NOMO-1 treated with DMSO at 0.1 percent for 48 hours (cell line): ENCODE measurements at regions not wholly inside any gene's neighbourhood (a gene's known extent, or its start where the extent isn't known, plus 50 kb on each side); places are given as distances from the start of the nearest gene placed in this dataset.

ENCODE experiments used
- DNase-seq: peaks from one replicate; lab custom pipeline; 2025; ENCODE audit not compliant: unreplicated experiment; lab: John Stamatoyannopoulos, UW

- DNase-seq, result peak; percentile 56
Measured at GRCh38 chr12:102781117-102781516, 135.9 kb downstream of the PAH start.

GRCh38 chr12:102776041-102776440, 141.0 kb downstream of the PAH start:
- DNase-seq, result no peak

- peak; percentile 68 for DNase-seq
Measured at GRCh38 chr12:102769323-102769916, 147.6 kb downstream of the PAH start.

GRCh38 chr12:102766961-102767360, 150.1 kb downstream of the PAH start:
- DNase-seq, result no peak

GRCh38 chr12:102765736-102766135, 151.3 kb downstream of the PAH start:
- no peak for DNase-seq

GRCh38 chr12:102763471-102763870, 153.6 kb downstream of the PAH start:
- no peak for DNase-seq

GRCh38 chr12:102763061-102763460, 154.0 kb downstream of the PAH start:
- no peak for DNase-seq

- DNase-seq, result no peak
Measured at GRCh38 chr12:102760322-102760721, 156.7 kb downstream of the PAH start.

- no peak for DNase-seq
Measured at GRCh38 chr12:102759466-102759865, 157.6 kb downstream of the PAH start.

GRCh38 chr12:102757882-102758226, 159.2 kb downstream of the PAH start:
- DNase-seq, result no peak

- no peak for DNase-seq
Measured at GRCh38 chr12:102757154-102757881, 159.7 kb downstream of the PAH start.

- DNase-seq, result no peak
Measured at GRCh38 chr12:102756530-102756929, 160.5 kb downstream of the PAH start.

- DNase-seq, result no peak
Measured at GRCh38 chr12:102755266-102755665, 161.8 kb downstream of the PAH start.

GRCh38 chr12:102753802-102754201, 163.2 kb downstream of the PAH start:
- DNase-seq, result no peak

GRCh38 chr12:102748704-102749103, 168.3 kb downstream of the PAH start:
- DNase-seq, result no peak

GRCh38 chr12:102746963-102747362, 170.1 kb downstream of the PAH start:
- DNase-seq, result no peak

- no peak for DNase-seq
Measured at GRCh38 chr12:102745971-102746600, 171.0 kb downstream of the PAH start.

GRCh38 chr12:102741196-102741595, 175.8 kb downstream of the PAH start:
- no peak for DNase-seq

- DNase-seq, result no peak
Measured at GRCh38 chr12:102740141-102740955, 176.7 kb downstream of the PAH start.

- DNase-seq, result no peak
Measured at GRCh38 chr12:102736328-102736727, 180.7 kb downstream of the PAH start.

- peak; percentile 64 for DNase-seq
Measured at GRCh38 chr12:102735104-102735503, 181.9 kb downstream of the PAH start.

GRCh38 chr12:102730996-102731395, 186.0 kb downstream of the PAH start:
- DNase-seq, result no peak
